ELR (cell line): ENCODE measurements at regions not wholly inside any gene's neighbourhood (a gene's known extent, or its start where the extent isn't known, plus 50 kb on each side); places are given as distances from the start of the nearest gene placed in this dataset.

Experiments
- DNase-seq: peaks from one replicate; pipeline ENCODE4 v3.0.0-alpha.2; 2015; ENCODE audit warnings: low read depth

DNA sequence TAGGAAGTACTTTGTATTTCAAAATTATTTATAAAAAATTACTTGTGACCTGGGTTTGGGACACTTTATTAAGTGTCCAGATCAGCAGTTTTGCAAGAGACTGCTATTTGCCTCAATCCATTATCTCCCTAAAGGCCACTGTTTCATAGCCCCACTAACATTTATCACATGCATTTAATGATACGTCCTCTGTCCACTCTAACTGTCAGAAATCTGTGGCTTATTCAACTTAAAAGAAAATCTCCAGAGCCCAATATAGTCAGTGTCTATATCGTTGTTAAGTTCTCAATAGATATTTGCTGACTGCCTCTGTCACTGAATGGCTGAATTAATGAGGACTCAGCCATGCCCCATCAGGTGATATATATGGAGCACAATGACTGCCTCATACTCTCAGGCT lies 553.9 kb upstream of the POM121L12 start:
- no peak for DNase-seq

DNA sequence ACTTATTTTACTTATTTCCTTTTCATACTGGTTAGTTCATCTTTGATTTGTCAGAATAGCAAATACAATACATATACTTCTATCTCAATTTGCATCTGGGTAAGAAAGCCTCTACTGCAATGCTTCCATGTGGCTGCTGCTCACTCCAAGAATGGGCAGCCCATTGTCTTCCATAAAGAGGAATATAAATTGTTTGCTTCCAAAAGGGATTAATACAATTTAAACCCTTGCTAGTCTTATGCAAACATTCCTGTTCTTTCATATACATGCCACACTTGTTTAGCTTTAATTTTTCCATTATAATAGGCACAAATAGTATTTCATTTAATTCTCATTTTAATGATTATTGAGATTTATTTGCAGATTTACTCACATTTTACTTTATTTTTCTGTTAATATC lies 555.4 kb upstream of the POM121L12 start:
- no peak for DNase-seq

DNA sequence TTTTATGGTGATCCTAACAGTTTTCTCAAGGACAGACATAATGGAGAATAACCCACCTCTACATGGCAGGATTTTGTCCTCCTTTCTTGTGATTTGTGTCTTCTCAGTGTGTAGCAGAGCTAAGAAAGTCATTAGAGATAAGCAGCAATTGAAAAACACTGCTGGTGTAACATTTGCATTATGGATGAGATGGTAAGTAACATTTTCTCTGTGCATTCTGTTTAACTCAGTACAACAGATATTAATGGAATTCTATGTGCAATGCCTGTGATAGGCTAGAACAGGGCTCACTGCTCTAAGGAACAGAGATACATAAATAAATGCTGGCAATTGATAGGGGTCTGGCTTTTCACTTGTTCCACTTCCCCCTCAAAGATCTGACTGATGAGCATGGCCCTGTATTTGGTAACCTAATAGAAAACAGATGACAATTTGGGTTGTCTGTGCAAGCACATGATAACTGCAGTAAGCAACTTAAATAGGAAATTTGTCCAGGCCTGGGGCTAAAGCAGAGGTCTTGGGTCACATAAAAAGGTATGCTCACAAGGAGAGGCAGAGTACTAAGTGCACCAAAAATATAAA lies 560.3 kb upstream of the POM121L12 start:
- no peak for DNase-seq

DNA sequence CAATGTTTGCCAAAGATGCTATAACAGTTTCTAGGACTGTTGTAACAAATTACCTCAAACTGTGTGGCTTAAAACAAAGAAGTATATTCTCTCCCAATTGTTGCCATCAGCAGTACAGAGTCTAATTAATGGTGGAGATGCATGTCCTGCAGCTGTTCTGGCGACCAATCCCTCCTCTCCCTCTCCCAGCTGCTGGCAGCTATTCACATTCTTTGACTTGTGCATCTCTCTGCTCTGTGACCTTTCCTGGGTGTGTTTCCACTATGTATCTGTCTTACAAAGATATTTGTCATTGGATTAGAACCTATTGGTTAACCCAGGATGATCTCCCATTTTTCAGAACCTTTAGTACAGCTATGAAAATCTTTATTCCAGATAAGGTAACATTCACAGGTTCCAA lies 561.7 kb upstream of the POM121L12 start:
- no peak for DNase-seq

DNA sequence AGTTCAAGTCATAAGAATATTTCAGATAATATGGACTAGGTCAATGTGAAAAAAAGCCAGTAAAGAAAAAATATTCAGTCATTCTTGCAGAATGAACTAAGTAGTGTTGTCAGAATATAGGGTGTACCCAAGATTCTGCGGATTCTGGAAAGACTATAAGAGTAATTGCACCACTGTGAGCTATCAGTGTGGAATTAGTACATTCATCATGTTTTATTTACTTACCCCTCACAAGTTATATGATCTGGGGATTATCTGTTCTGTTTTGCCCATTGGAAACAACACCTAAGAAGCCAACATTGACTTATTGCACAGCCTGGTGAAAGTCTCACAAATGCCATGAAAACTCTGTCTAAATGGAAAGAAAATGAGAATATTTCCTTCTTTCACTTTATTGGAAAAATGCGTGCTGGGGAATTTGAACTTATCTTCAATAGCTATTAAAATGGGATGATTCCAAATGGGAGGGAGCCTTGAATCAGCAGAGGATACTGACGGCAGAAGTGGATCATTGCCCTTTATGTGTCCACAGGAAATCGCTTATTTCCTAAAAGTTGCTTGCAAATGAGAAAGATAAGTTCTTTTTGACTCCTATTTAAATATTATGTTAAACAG lies 563.3 kb upstream of the POM121L12 start:
- DNase-seq, result no peak

DNA sequence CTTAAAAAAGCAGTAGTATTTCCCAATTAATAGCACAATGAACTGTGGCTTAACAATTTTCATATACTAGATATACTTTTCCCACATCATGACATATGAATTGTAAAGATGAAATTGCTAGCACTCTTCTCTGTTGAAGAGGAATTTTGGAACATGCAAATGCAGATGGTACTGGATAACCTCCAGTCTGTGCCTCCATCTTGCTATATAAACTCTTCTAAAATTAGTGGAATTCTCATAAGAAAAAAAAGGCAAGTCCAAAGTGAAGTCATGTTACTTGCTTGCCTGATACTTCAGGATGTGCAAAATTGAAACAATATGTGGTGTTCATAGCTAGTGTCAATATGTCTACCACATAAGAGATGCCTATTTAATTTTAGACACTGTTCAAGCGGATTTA lies 570.2 kb upstream of the POM121L12 start:
- DNase-seq, result no peak

DNA sequence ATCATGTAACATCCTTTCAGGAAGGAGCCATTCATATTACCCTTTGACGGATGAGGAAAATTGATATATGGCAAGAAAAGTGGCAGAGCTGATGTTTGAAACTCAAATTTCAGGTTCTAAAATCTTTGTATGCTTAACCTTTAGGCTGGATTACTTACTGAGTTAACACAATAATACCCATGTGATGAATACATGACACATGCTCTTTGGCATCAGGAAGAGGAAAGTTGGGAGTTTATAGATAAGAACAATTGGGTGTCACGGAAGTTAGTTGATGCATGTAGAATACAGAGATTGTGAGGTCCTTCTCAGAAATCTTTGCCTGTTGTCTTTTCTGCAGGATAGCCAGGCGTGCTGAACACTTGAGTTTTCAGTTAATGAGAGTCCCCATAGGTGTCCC lies 572.1 kb upstream of the POM121L12 start:
- no peak for DNase-seq

DNA sequence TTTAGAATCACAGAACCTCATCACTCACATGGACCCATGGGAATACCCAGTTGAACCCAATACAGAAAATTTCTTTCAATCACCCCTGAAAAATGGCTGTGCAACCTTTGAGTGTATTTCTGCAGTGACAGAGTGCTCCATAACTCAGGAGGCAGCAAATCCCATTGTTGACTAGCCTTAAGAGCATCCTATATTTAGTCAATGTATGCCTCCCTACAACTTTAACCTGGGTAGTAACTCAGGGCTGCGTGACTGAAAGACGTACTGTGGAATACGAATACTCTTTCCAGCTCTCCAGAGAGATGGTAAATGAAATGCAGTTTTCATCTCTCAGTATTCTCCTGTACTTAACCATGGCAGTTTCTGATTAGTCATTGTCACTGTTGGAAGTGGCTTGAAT lies 573.0 kb upstream of the POM121L12 start:
- no peak for DNase-seq

DNA sequence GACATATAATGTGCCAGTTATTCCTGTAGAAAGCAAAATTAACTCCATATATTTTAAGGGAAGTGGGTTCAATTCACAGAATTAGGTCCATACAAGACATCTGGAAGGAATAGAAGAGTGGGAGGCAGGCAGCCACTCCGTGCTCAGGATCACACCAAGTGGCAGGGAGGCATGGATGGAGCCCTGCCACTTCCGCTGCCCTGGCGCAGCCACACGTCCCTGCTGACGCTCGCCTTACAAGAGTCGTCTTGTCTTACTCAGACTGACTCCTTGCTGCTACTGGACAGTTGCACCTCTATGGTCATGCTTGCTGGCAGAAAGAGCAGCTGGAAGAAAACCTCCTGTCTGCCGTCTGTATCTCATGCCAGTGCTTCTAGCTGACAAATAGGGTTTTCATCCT lies 579.9 kb upstream of the POM121L12 start:
- DNase-seq, result no peak

DNA sequence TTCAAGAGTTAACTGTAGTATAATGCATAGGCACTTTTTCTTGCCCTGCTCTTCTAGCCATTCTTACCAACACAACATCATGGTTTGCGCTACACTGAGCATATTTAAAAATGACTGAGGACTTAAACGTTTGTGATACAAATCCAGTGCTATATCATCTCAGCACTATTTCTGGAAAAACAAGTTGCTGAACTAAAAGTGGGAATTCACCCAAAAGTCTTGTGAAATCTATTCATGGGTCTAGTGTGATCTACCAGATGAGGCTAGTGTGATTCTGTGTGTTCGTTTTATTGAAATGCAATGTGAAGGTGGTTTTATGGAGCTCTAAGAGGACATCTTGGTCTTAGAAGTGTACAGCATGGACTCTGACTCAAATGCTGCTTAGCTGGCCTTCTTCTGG lies 584.6 kb upstream of the POM121L12 start:
- DNase-seq, result no peak

DNA sequence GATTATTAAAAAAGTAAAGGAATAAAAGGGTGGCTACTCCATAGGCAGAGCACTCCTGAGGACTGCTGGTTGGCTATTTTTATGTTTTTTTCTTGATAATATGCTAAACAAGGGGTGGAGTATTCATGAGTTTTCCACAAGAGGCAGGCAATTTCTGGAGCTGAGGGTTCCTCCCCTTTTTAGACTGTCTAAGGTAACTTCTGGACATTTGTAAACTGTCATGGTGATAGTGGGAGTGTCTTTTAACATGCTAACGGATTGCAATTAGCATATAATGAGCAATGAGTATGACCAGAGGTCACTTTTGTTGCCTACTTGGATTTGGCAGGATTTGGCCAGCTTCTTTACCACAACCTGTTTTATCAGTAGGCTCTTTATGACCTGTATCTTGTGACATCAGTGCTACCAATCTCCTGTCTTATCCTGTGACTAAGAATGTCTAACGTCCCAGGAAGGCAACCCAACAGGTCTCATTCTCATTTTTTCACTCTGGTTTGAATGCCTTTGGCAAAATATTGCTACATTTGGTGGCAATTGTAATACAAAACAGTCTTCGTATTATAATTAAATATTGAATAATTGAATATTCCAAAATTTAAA lies 587.8 kb upstream of the POM121L12 start:
- no peak for DNase-seq

DNA sequence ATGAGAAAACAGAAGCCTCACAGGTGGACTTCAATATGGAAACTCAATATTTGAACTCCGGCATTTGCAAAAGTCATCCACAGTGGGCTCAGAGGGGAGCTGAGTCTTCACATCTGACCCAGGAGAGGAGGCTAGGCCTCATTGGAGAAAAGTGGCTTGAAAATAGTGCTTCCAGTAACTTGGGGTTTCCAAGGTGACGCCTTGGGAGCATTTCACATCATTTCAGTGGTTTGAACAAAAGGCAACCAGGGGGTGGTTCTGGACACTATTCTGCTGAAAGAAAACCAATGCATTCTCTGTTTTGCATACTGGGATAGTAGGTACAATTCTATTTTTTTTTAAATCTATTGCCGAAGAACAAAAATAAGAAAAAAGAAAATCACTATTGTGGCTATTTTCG lies 599.2 kb upstream of the POM121L12 start:
- DNase-seq, result no peak

DNA sequence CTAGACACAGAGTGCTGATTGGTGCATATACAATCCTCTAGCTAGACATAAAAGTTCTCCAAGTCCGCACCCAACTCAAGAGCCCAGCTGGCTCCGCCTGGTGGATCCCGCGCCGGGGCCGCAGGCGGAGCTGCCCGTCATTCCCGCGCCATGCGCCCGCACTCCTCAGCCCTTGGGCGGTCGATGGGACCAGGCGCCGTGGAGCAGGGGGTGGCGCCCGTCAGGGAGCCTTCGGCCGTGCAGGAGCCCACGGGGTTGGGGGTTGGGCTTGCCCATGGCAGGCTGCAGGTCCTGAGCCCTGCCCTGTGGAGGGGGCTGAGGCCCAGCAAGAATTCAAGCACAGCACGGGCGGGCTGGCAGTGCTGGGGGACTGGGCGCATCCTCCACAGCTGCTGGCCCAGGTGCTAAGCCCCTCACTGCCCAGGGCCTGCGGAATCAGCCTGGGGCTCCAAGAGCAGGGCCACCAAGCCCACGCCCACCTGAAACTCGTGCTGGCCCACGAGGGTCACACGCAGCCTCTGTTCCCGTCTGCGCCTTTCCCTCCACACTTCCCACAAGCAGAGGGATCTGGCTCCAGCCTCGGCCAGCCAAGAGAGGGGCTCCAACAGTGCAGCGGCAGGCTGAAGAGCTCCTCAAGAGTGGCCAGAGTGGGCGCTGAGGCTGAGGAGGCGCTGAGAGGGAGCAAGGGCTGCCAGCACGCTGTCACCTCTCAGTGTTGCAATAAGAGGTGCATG lies 604.2 kb upstream of the POM121L12 start:
- no peak for DNase-seq

DNA sequence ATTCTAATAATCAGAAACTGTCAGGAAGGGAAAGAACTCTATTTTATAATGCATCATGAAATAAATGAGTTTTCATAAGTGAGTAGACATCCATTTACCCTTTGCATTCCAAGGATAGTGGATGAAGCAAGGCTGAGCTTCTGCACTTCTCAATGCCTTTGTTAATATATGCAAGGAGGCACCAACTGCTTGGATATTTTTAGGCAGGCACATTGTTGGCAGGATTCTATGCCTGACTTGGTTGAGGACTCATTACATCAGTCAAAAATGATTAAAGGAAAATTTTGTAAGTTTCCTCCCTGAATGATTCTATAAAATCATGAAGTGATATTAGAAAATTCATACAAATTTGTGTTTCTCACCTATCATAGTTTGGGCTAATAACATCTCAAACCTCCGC lies 612.2 kb upstream of the POM121L12 start:
- DNase-seq, result no peak

DNA sequence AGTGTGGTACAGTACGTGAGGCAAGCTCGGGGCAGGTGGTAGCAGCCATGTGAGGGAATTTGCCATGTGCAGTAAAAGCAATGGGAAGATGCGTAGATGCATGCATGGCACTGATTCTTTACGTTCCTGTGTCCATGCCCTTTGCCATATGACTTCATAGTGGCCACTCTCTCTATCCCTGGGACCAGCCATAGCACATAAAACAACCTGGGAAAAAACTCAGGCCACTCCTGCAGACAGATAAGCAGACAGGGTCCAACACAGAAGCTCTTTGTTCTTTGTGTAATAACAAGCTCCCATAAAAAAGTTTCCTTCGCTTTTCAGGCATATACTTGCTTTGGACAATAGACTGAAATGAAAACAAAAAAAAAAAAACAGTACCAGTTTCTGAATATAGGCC lies 622.4 kb upstream of the POM121L12 start:
- DNase-seq, result no peak

DNA sequence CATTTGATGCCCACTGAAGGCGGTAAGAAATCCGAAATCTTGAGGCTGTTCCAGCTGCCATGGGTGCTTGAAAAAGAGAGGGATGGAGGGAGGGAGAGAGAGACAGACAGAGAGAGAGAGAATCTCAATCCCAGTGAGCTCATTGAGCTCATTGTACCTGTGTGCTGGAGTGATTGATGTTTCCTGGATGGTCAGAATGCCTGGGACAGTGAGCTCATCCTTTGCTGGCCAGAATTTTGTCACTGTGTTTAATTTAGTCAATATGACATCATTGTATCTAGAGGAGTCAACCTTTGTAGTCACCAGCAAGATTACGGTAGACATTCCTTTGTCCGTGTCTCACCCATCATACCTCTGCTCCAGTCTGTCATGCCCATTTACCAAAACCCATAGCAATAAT lies 625.4 kb upstream of the POM121L12 start:
- DNase-seq, result no peak

DNA sequence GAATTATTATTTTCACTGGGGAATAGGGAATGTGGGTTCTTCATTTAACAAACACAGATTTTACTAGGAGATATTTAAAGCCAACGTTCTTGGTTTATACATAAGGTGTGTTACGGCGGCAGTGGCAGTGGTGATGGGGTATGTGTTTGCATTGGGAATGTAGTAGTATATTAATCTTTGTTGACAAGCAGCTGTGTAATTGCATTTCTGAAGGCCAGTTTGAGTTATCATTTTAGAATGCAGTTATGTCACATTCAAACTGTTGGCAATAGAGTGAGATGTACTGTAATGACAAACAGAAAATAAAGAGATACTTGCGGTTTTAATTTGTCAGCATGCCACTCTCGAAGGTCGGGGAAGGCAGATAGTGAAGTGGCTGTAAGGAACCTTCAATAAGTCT lies 628.6 kb upstream of the POM121L12 start:
- DNase-seq, result no peak

DNA sequence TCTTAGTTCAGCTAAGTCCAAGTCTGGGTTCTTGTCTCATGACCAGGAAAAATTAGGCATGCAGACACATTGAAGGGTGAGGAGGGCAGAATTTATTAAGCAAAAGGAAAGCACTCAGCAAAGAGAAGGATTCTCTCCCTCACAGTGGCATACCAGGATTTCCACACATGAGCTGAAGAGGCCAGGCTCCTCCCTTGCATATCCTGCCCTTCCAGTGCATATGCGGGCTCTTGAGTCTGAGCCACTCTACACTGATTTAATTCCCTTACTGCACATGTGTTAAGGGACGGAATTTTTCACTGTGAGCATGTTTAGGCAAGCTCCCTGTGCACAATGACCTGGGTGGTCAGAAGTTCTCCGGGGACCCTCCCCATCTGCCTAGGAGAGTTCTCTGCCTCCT lies 652.7 kb upstream of the POM121L12 start:
- no peak for DNase-seq

DNA sequence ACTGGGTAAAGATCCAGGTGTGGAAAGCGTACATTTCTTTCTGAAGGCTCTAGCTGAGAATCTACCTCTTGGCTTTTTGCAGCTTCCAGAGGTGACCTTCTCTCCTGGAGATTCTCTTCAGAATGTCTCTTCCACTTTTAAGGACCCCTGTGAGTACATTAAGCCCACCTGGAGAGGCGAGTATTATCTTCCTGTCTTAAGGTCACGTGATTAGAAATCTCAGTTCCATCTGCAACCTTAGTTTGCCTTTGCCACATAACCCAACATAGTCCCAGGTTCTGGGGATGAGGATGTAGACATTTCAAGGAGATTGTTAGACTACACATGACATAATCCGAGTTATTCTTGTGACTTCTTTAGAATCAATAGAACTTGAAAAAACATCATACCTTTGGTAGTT lies 665.5 kb upstream of the POM121L12 start:
- no peak for DNase-seq

DNA sequence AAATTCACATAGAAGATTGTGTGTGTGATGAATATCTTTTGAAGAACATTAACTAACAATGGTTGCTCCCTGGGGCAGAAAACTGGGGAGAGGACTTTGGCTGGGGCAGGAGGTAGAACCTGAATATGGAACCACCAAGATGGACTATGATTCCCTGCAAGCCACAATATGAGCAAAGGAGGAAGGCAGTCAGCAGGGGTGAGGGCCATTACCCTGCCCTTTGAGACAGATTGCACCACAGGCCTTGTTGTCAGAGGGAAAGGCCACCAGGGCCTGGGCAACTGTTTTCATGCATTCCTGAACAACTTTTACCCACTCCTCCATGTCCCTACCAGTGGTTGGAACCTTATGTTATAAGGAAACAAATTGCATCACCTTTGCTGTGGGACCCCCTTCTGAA lies 670.1 kb upstream of the POM121L12 start:
- no peak for DNase-seq

DNA sequence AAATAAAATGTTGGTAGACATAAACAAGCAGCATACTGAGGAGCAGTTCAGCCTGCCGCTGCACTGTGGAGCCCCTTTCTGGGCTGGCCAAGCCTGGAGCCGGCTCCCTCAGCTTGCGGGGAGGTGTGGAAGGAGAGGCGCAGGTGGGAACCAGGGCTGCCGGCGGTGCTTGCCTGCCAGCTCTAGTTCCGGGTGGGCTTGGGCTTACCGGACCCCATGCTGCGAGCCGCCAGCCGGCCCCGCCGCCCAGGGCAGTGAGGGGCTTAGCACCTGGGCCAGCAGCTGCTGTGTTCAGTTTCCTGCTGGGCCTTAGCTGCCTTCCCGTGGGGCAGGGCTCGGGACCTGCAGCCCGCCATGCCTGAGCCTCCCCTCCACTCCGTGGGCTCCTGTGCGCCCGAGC lies 672.9 kb upstream of the POM121L12 start:
- DNase-seq, result no peak

DNA sequence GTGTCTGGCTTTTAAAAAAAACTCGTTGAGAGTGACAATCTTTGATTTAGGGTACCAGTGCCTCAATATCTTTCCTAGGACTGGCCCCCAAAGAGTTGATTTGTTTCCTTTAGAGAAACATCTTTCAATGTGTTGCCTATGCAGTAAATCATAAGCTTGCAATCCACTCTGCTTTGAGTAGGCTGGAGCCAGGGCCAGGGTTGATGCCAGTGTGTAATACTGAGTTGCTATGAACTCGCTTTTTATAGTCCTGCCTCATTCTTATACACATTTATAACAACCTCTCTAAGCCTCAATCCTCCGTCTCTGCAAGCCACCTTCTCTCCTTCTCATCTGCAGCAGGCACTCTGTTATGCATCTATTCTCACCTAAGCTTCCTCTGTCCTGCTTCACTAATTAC lies 674.9 kb upstream of the POM121L12 start:
- no peak for DNase-seq

DNA sequence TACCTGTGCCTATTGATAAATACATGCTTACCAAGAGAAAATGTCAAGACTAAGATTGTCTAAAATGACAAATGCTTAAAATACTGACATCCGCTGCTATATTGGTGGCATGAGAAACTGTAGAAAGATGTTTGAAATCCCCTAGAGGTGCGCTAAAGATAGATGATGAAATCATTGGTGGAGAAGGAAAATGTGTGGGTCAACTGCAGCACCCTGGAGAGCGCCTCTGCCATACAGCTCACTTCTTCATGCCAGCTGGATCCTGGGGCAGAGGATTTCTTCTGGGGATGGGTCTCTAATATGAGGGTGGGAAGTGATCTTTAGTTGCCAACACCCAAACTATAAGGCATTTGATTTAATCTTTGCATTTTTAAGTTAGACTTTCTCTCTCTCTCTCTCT lies 680.4 kb upstream of the POM121L12 start:
- DNase-seq, result no peak
